ENCODE measurements at regions not wholly inside any gene's neighbourhood (a gene's known extent, or its start where the extent isn't known, plus 50 kb on each side); places are given as distances from the start of the nearest gene placed in this dataset.

- Histone ChIP-seq H3K4me3 (ENCODE audit: low read depth, low read length) (no peak overlapping the region), H3K27me3 (ENCODE audit: control insufficient read depth, insufficient read depth, low read length) (no peaks in the 10 kb centered on the region), H3K4me2 (ENCODE audit: low read length) (peak overlapping the region; percentile 7), H3K9ac (no peak overlapping the region), H2AFZ (peak overlapping the region; percentile 24), H3K27ac (peak overlapping the region; percentile 33), H3K79me2 (no peaks in the 10 kb centered on the region), H3K36me3 (ENCODE audit: control insufficient read depth, insufficient read depth, low read length) (no peaks in the 10 kb centered on the region), H3K4me1 (peaks cover 3% of the 10 kb centered on the region), H3K9me3 (ENCODE audit: control insufficient read depth, low read length) (peaks cover 4% of the 10 kb centered on the region)
- no peak for TF ChIP-seq CTCF (IDR thresholded peaks at IDR 0.05)
Observed at GRCh38 chr13:31476753-31477152, 262.6 kb upstream of the RXFP2 start.

GRCh38 chr13:31477961-31478360, 261.4 kb upstream of the RXFP2 start:
- Histone ChIP-seq H3K4me3 (ENCODE audit: low read depth, low read length) (no peak overlapping the region), H2AFZ (no peak overlapping the region), H3K36me3 (ENCODE audit: control insufficient read depth, insufficient read depth, low read length) (no peaks in the 10 kb centered on the region), H3K27me3 (ENCODE audit: control insufficient read depth, insufficient read depth, low read length) (no peaks in the 10 kb centered on the region), H3K79me2 (no peaks in the 10 kb centered on the region), H3K27ac (no peak overlapping the region), H3K9ac (no peak overlapping the region), H3K4me2 (ENCODE audit: low read length) (peak overlapping the region; percentile 17), H3K4me1 (peaks cover 3% of the 10 kb centered on the region), H3K9me3 (ENCODE audit: control insufficient read depth, low read length) (peaks cover 4% of the 10 kb centered on the region)
- no peak for TF ChIP-seq CTCF (IDR thresholded peaks at IDR 0.05)

GRCh38 chr13:31485183-31485582, 254.1 kb upstream of the RXFP2 start:
- Histone ChIP-seq H3K79me2 (no peaks in the 10 kb centered on the region), H2AFZ (peak overlapping the region; percentile 15), H3K27me3 (ENCODE audit: control insufficient read depth, insufficient read depth, low read length) (no peaks in the 10 kb centered on the region), H3K9ac (no peak overlapping the region), H3K27ac (peak overlapping the region; percentile 79), H3K4me1 (peaks cover 13% of the 10 kb centered on the region), H3K4me2 (ENCODE audit: low read length) (no peak overlapping the region), H3K36me3 (ENCODE audit: control insufficient read depth, insufficient read depth, low read length) (no peaks in the 10 kb centered on the region), H3K4me3 (ENCODE audit: low read depth, low read length) (no peak overlapping the region), H3K9me3 (ENCODE audit: control insufficient read depth, low read length) (peaks cover 4% of the 10 kb centered on the region)
- no peak for TF ChIP-seq CTCF (IDR thresholded peaks at IDR 0.05)

GRCh38 chr13:31485651-31486051, 253.7 kb upstream of the RXFP2 start:
- no peak overlapping the region for H3K4me3 ChIP-seq (ENCODE audit: low read depth, low read length)
- H3K27ac ChIP-seq = peak overlapping the region; percentile 79
- peaks cover 1% of the 10 kb centered on the region for H3K9me3 ChIP-seq (ENCODE audit: control insufficient read depth, low read length)
- TF ChIP-seq CTCF (IDR thresholded peaks at IDR 0.05) = no peak
- no peaks in the 10 kb centered on the region for H3K36me3 ChIP-seq (ENCODE audit: control insufficient read depth, insufficient read depth, low read length)
- H3K27me3 ChIP-seq (ENCODE audit: control insufficient read depth, insufficient read depth, low read length) = no peaks in the 10 kb centered on the region
- H3K4me1 ChIP-seq = peaks cover 13% of the 10 kb centered on the region
- H3K9ac ChIP-seq = no peak overlapping the region
- peak overlapping the region; percentile 32 for H3K4me2 ChIP-seq (ENCODE audit: low read length)
- no peaks in the 10 kb centered on the region for H3K79me2 ChIP-seq
- peak overlapping the region; percentile 48 for H2AFZ ChIP-seq

- no peaks in the 10 kb centered on the region for H3K27me3 ChIP-seq (ENCODE audit: control insufficient read depth, insufficient read depth, low read length)
- H3K4me3 ChIP-seq (ENCODE audit: low read depth, low read length) = no peak overlapping the region
- no peak overlapping the region for H2AFZ ChIP-seq
- H3K27ac ChIP-seq = no peak overlapping the region
- no peak overlapping the region for H3K4me2 ChIP-seq (ENCODE audit: low read length)
- no peak for TF ChIP-seq CTCF (IDR thresholded peaks at IDR 0.05)
- no peaks in the 10 kb centered on the region for H3K79me2 ChIP-seq
- no peaks in the 10 kb centered on the region for H3K4me1 ChIP-seq
- no peaks in the 10 kb centered on the region for H3K9me3 ChIP-seq (ENCODE audit: control insufficient read depth, low read length)
- H3K9ac ChIP-seq = no peak overlapping the region
- no peaks in the 10 kb centered on the region for H3K36me3 ChIP-seq (ENCODE audit: control insufficient read depth, insufficient read depth, low read length)
Observed at GRCh38 chr13:31495336-31495735, 244.0 kb upstream of the RXFP2 start.

Data from parathyroid adenoma (tissue), 2 donors.